ENCODE measurements at regions not wholly inside any gene's neighbourhood (a gene's known extent, or its start where the extent isn't known, plus 50 kb on each side); places are given as distances from the start of the nearest gene placed in this dataset.
"Not testable (repeated sequence)": the region's sequence is repeated elsewhere in the genome, so short reads cannot be mapped to it uniquely, and the experiment has no call there.

- H3K9me3 ChIP-seq (replicated peaks) = peaks cover 4% of the 10 kb centered on the region
- intact Hi-C loops (cut with micrococcal nuclease) = no loop called here
- H3K4me3 ChIP-seq = no peak overlapping the region
- H3K27ac ChIP-seq (replicated peaks) = no peak overlapping the region
- H3K4me1 ChIP-seq = no peaks in the 10 kb centered on the region
- no peak for TF ChIP-seq CTCF (IDR thresholded peaks at IDR 0.05; ENCODE audit: borderline replicate concordance)
- H3K36me3 ChIP-seq = no peaks in the 10 kb centered on the region
- no peak for DNase-seq
- H3K27me3 ChIP-seq (ENCODE audit: low read depth) = no peaks in the 10 kb centered on the region
Measured at GRCh38 chr2:186927185-186927866, 78.4 kb upstream of the ZSWIM2 start.

- Histone ChIP-seq H3K4me1 (no peaks in the 10 kb centered on the region), H3K4me3 (no peak overlapping the region), H3K9me3 (replicated peaks) (peaks cover 2% of the 10 kb centered on the region), H3K36me3 (no peaks in the 10 kb centered on the region), H3K27ac (replicated peaks) (no peak overlapping the region), H3K27me3 (ENCODE audit: low read depth) (no peaks in the 10 kb centered on the region)
- DNase-seq = no peak
- intact Hi-C loops (cut with micrococcal nuclease) = no loop called here
- TF ChIP-seq CTCF (IDR thresholded peaks at IDR 0.05; ENCODE audit: borderline replicate concordance) = no peak
Measured at GRCh38 chr2:186925514-186925913, 76.5 kb upstream of the ZSWIM2 start.

GRCh38 chr2:186922316-186922715, 73.3 kb upstream of the ZSWIM2 start:
- H3K36me3 ChIP-seq; H3K4me3 ChIP-seq; H3K27ac ChIP-seq (replicated peaks): not testable (repeated sequence)

GRCh38 chr2:186919296-186919695, 70.3 kb upstream of the ZSWIM2 start:
- Histone ChIP-seq H3K36me3 (no peaks in the 10 kb centered on the region), H3K27ac (replicated peaks) (no peak overlapping the region), H3K27me3 (ENCODE audit: low read depth) (no peaks in the 10 kb centered on the region), H3K9me3 (replicated peaks) (no peaks in the 10 kb centered on the region), H3K4me1 (no peaks in the 10 kb centered on the region), H3K4me3 (no peak overlapping the region)
- DNase-seq = no peak
- no peak for TF ChIP-seq CTCF (IDR thresholded peaks at IDR 0.05; ENCODE audit: borderline replicate concordance)
- intact Hi-C loops (cut with micrococcal nuclease) = no loop called here

More at GRCh38 chr2:186922316-186922715, 73.3 kb upstream of the ZSWIM2 start:
- H3K4me1 ChIP-seq; H3K9me3 ChIP-seq (replicated peaks); DNase-seq; intact Hi-C loops (cut with micrococcal nuclease); H3K27me3 ChIP-seq (ENCODE audit: low read depth): not testable (repeated sequence)

- H3K4me3 ChIP-seq = no peak overlapping the region
- no peak for DNase-seq
- H3K36me3 ChIP-seq = no peaks in the 10 kb centered on the region
- H3K9me3 ChIP-seq (replicated peaks) = no peaks in the 10 kb centered on the region
- no peaks in the 10 kb centered on the region for H3K4me1 ChIP-seq
- intact Hi-C loops (cut with micrococcal nuclease) = no loop called here
- no peaks in the 10 kb centered on the region for H3K27me3 ChIP-seq (ENCODE audit: low read depth)
- TF ChIP-seq CTCF (IDR thresholded peaks at IDR 0.05; ENCODE audit: borderline replicate concordance) = no peak
- H3K27ac ChIP-seq (replicated peaks) = no peak overlapping the region
Measured at GRCh38 chr2:186918495-186918894, 69.5 kb upstream of the ZSWIM2 start.

GRCh38 chr2:186917866-186918265, 68.9 kb upstream of the ZSWIM2 start:
- H3K27me3 ChIP-seq (ENCODE audit: low read depth) = no peaks in the 10 kb centered on the region
- no peaks in the 10 kb centered on the region for H3K4me1 ChIP-seq
- no peaks in the 10 kb centered on the region for H3K36me3 ChIP-seq
- no peak for TF ChIP-seq CTCF (IDR thresholded peaks at IDR 0.05; ENCODE audit: borderline replicate concordance)
- H3K27ac ChIP-seq (replicated peaks) = no peak overlapping the region
- intact Hi-C loops (cut with micrococcal nuclease) = no loop called here
- no peak for DNase-seq
- H3K4me3 ChIP-seq = no peak overlapping the region
- H3K9me3 ChIP-seq (replicated peaks) = no peaks in the 10 kb centered on the region

All from left ventricle myocardium inferior (tissue), 1 donor.